SK-N-SH (cell line): ENCODE measurements at regions not wholly inside any gene's neighbourhood (a gene's known extent, or its start where the extent isn't known, plus 50 kb on each side); places are given as distances from the start of the nearest gene placed in this dataset.

Source experiments
- CTCF ChIA-PET: fragments of 300-600, 350-600 bp; formaldehyde crosslinking; extraction: SDS; loops from one replicate; lab custom pipeline; 2021; lab: Yijun Ruan, JAX
- POLR2A ChIA-PET: fragments of 350-600 bp; sonication (Branson Sonifier 250); formaldehyde crosslinking; extraction: SDS; loops from one replicate; lab custom pipeline; 2020; ENCODE audit warnings: antibody characterized with exemption, inconsistent platforms; lab: Yijun Ruan, JAX
- DNase-seq: peaks from one replicate; pipeline ENCODE4 v3.0.0; 2012
- H2AFZ ChIP-seq: fragments of 200-600 bp; sonication (generic); 2 replicates; pipeline ENCODE4 v1.8.1; 2016; ENCODE audit warnings: antibody characterized with exemption, mild to moderate bottlenecking, low read depth
- H3F3A ChIP-seq: fragments of 200-600 bp; sonication (generic); replicated peaks from 2 replicates; pipeline ENCODE3; 2016; ENCODE audit warnings: antibody characterized with exemption, mild to moderate bottlenecking; ENCODE audit not compliant: insufficient read depth
- H3K27ac ChIP-seq, 2 experiments: fragments of 200-500 bp in 1 of 2; fragments of 200-600 bp in 1 of 2; sonication (Bioruptor generic) in 1 of 2; sonication (generic), shearing (Covaris generic) in 1 of 2; 2 replicates each; pipeline versions ENCODE4 v1.5.1 to v1.6.1; 2014 to 2016; ENCODE audit warnings: low read depth in 2 of 2, inconsistent platforms in 1 of 2, low read length in 1 of 2, mild to moderate bottlenecking in 1 of 2, mixed read lengths in 1 of 2
- H3K27me3 ChIP-seq: fragments of 200-600 bp; sonication (generic), shearing (Covaris generic); 2 replicates; pipeline ENCODE4 v1.6.1; 2016; ENCODE audit warnings: mixed run types; ENCODE audit not compliant: insufficient read depth
- H3K36me3 ChIP-seq, 2 experiments: fragments of 200-500 bp in 1 of 2; fragments of 200-600 bp in 1 of 2; sonication (Bioruptor generic) in 1 of 2; sonication (generic) in 1 of 2; replicated peaks in 1 of 2; 2 replicates each; pipeline versions ENCODE3 to v1.5.1; 2014 to 2016; ENCODE audit warnings: low read length in 1 of 2, mild to moderate bottlenecking in 1 of 2; ENCODE audit not compliant: insufficient read depth in 2 of 2, control insufficient read depth in 1 of 2
- H3K4me1 ChIP-seq, 2 experiments: fragments of 200-500 bp in 1 of 2; fragments of 200-600 bp in 1 of 2; sonication (Bioruptor generic) in 1 of 2; sonication (generic), shearing (Covaris generic) in 1 of 2; 2 replicates each; pipeline versions ENCODE4 v1.5.1 to v1.6.1; 2014 to 2016; ENCODE audit warnings: low read depth in 1 of 2, low read length in 1 of 2, mixed run types in 1 of 2; ENCODE audit not compliant: insufficient read depth in 2 of 2, control insufficient read depth in 1 of 2
- H3K4me2 ChIP-seq: fragments of 200-600 bp; sonication (generic), shearing (Covaris generic); 2 replicates; pipeline ENCODE4 v1.6.1; 2017; ENCODE audit warnings: mixed run types
- H3K4me3 ChIP-seq, 2 experiments: fragments of 200-500 bp in 1 of 2; fragments of 200-600 bp in 1 of 2; sonication (Bioruptor generic) in 1 of 2; sonication (generic), shearing (Covaris generic) in 1 of 2; 2 replicates each; pipeline versions ENCODE4 v1.5.1 to v1.8.1; 2014 to 2016; ENCODE audit warnings: low read depth in 2 of 2, inconsistent platforms in 1 of 2, low read length in 1 of 2, mild to moderate bottlenecking in 1 of 2, mixed read lengths in 1 of 2, moderate library complexity in 1 of 2
- H3K79me2 ChIP-seq: fragments of 200-600 bp; sonication (generic); 2 replicates; pipeline ENCODE4 v1.8.1; 2017; ENCODE audit warnings: mild to moderate bottlenecking; ENCODE audit not compliant: insufficient read depth
- H3K9ac ChIP-seq: fragments of 200-600 bp; sonication (generic); 2 replicates; pipeline ENCODE4 v1.6.1; 2017; ENCODE audit warnings: mixed run types
- H3K9me2 ChIP-seq: fragments of 200-600 bp; sonication (generic); 2 replicates; pipeline ENCODE4 v1.6.1; 2017; ENCODE audit warnings: mixed run types
- H3K9me3 ChIP-seq: fragments of 200-600 bp; sonication (generic); 2 replicates; pipeline ENCODE4 v1.6.1; 2017; ENCODE audit warnings: mixed run types, mild to moderate bottlenecking, moderate library complexity
- H4K20me1 ChIP-seq: fragments of 200-600 bp; sonication (generic); 2 replicates; pipeline ENCODE4 v1.6.1; 2017; ENCODE audit warnings: mild to moderate bottlenecking, mixed run types; ENCODE audit not compliant: insufficient read depth
- CHD2 ChIP-seq: fragments of 150-350 bp; IDR thresholded peaks from 2 replicates; pipeline ENCODE4 v1.6.1; 2018; ENCODE audit warnings: low read length; ENCODE audit not compliant: partially characterized antibody
- CTCF ChIP-seq: fragments of 200-600 bp; sonication (generic); IDR thresholded peaks from 2 replicates; pipeline ENCODE4 v1.6.1; 2017; ENCODE audit warnings: antibody characterized with exemption, mild to moderate bottlenecking, moderate library complexity
- EP300 ChIP-seq, 2 experiments: IDR thresholded peaks; 2 replicates each; pipeline versions ENCODE4 v1.4.0 to v1.6.1; 2012; ENCODE audit warnings: borderline replicate concordance in 1 of 2, low read depth in 1 of 2, low read length in 1 of 2
- EZH2phosphoT487 ChIP-seq: fragments of 200-600 bp; sonication (generic); IDR thresholded peaks from 2 replicates; pipeline ENCODE4 v1.6.1; 2017; ENCODE audit warnings: low read depth, mixed run types, mild to moderate bottlenecking, antibody characterized with exemption, moderate library complexity, borderline replicate concordance
- FOSL2 ChIP-seq: IDR thresholded peaks from 2 replicates; pipeline ENCODE4 v1.4.0; 2012; ENCODE audit warnings: low read depth, mild to moderate bottlenecking, moderate library complexity, borderline replicate concordance
- FOXJ3 ChIP-seq: sonication (generic); formaldehyde crosslinking; IDR thresholded peaks from 2 replicates; pipeline ENCODE4 v1.5.1; 2020; ENCODE audit warnings: mild to moderate bottlenecking, missing genetic modification reagents
- FOXM1 ChIP-seq: IDR thresholded peaks from 2 replicates; pipeline ENCODE4 v1.4.0; 2012; ENCODE audit warnings: low read depth, mild to moderate bottlenecking
- GABPA ChIP-seq: IDR thresholded peaks from 2 replicates; pipeline ENCODE4 v1.4.0; 2012; ENCODE audit warnings: low read depth, mild to moderate bottlenecking
- GATA2 ChIP-seq: sonication (generic); formaldehyde crosslinking; IDR thresholded peaks from 2 replicates; pipeline ENCODE4 v1.5.0; 2020; ENCODE audit warnings: mild to moderate bottlenecking, missing genetic modification reagents
- JUND ChIP-seq: IDR thresholded peaks from 2 replicates; pipeline ENCODE4 v1.4.0; 2012
- MXI1 ChIP-seq: IDR thresholded peaks from 2 replicates; pipeline ENCODE4 v1.6.1; 2012; ENCODE audit warnings: mild to moderate bottlenecking, low read depth, low read length, improper control_type of control experiment
- NFIC ChIP-seq: IDR thresholded peaks from 2 replicates; pipeline ENCODE4 v1.4.0; 2012; ENCODE audit warnings: borderline replicate concordance
- PBX3 ChIP-seq: IDR thresholded peaks from 2 replicates; pipeline ENCODE4; 2012
- POLR2AphosphoS5 ChIP-seq: IDR thresholded peaks from 2 replicates; pipeline ENCODE4 v1.6.1; 2012; ENCODE audit warnings: low read depth, low read length
- RAD21 ChIP-seq: IDR thresholded peaks from 2 replicates; pipeline ENCODE4 v1.6.1; 2012; ENCODE audit warnings: mild to moderate bottlenecking, low read length
- REST ChIP-seq: IDR thresholded peaks from 2 replicates; pipeline ENCODE4 v1.6.1; 2012; ENCODE audit warnings: mild to moderate bottlenecking, low read depth, low read length, moderate library complexity
- RFX5 ChIP-seq: IDR thresholded peaks from 2 replicates; pipeline ENCODE4 v1.6.1; 2012; ENCODE audit warnings: mild to moderate bottlenecking, improper control_type of control experiment, low read length
- SIN3A ChIP-seq: IDR thresholded peaks from 2 replicates; pipeline ENCODE4 v1.6.1; 2012; ENCODE audit warnings: low read depth, mild to moderate bottlenecking, low read length, moderate library complexity, borderline replicate concordance
- TAF1 ChIP-seq: IDR thresholded peaks from 2 replicates; pipeline ENCODE4 v1.6.1; 2012; ENCODE audit warnings: low read depth, mild to moderate bottlenecking, low read length, moderate library complexity, borderline replicate concordance
- TCF12 ChIP-seq: IDR thresholded peaks from 2 replicates; pipeline ENCODE4 v1.4.0; 2012
- TEAD4 ChIP-seq: IDR thresholded peaks from 2 replicates; pipeline ENCODE4 v1.4.0; 2012; ENCODE audit warnings: mild to moderate bottlenecking, borderline replicate concordance; ENCODE audit not compliant: insufficient read depth
- USF1 ChIP-seq: IDR thresholded peaks from 2 replicates; pipeline ENCODE4 v1.4.0; 2012; ENCODE audit warnings: low read depth, borderline replicate concordance
- USF2 ChIP-seq: fragments of 150-350 bp; IDR thresholded peaks from 2 replicates; pipeline ENCODE4 v1.6.1; 2017; ENCODE audit warnings: antibody characterized with exemption, low read length, low read depth, borderline replicate concordance
- WGBS: methylation state at CpG from one replicate; pipeline ENCODE4 v1.1.6; 2017; ENCODE audit warnings: low lambda C conversion rate; 5-methylcytosine and 5-hydroxymethylcytosine counted together

- CTCF ChIA-PET = no interaction called here
Observed at GRCh38 chr6:56324396-56324795, 77.0 kb upstream of the COL21A1 start.

GRCh38 chr6:56318851-56319250 lies 71.5 kb upstream of the COL21A1 start:
- POLR2A ChIA-PET = no interaction called here
- no peaks in the 10 kb centered on the region for H3K9me2 ChIP-seq
- H3K4me3 ChIP-seq = no peak overlapping the region
- H3K9ac ChIP-seq = no peak overlapping the region
- H3K4me1 ChIP-seq = no peaks in the 10 kb centered on the region
- H4K20me1 ChIP-seq = no peaks in the 10 kb centered on the region
- no peak overlapping the region for H2AFZ ChIP-seq
- H3K27me3 ChIP-seq = no peaks in the 10 kb centered on the region
- CTCF ChIA-PET = interaction anchor here (1.1 to 2.0 kb wide), 2 partner anchors 39 to 277 kb away, joined by 4 to 5 read pairs; no protein-coding TSS in a partner anchor
- H3K36me3 ChIP-seq = no peaks in the 10 kb centered on the region
- H3F3A ChIP-seq = no peaks in the 10 kb centered on the region
- no peaks in the 10 kb centered on the region for H3K9me3 ChIP-seq
- no peak for DNase-seq
- no peak overlapping the region for H3K4me2 ChIP-seq
- no peak overlapping the region for H3K27ac ChIP-seq
- no peaks in the 10 kb centered on the region for H3K79me2 ChIP-seq
- 93% methylated on average over 2 of the region's 2 CpGs for WGBS
- TF ChIP-seq GABPA (no peak), USF1 (no peak), FOXJ3 (CRISPR knock-in tag) (no peak), RFX5 (no peak), TCF12 (no peak), REST (no peak), SIN3A (no peak), RAD21 (no peak), FOXM1 (no peak), CTCF (no peak)

More at GRCh38 chr6:56324396-56324795, 77.0 kb upstream of the COL21A1 start:
- H3K36me3 ChIP-seq = no peaks in the 10 kb centered on the region
- no peaks in the 10 kb centered on the region for H3K79me2 ChIP-seq
- no peak for TF ChIP-seq TEAD4
- no peak for TF ChIP-seq NFIC
- TF ChIP-seq POLR2AphosphoS5 = no peak
- no peak for TF ChIP-seq FOXM1
- no peak for TF ChIP-seq GABPA
- TF ChIP-seq MXI1 = no peak
- TF ChIP-seq PBX3 = no peak
- TF ChIP-seq USF2 = no peak
- TF ChIP-seq EP300 (IDR thresholded peaks at IDR 0.05; ENCODE audit: borderline replicate concordance in 1 of 2, low read depth in 1 of 2, low read length in 1 of 2) = no peak
- no peak for TF ChIP-seq CHD2
- TF ChIP-seq TAF1 = no peak
- no peak for TF ChIP-seq FOSL2
- no peak for TF ChIP-seq GATA2 (CRISPR knock-in tag)
- no peak for TF ChIP-seq SIN3A
- TF ChIP-seq JUND = no peak
- no peak for TF ChIP-seq EZH2phosphoT487
- no peaks in the 10 kb centered on the region for H3K9me3 ChIP-seq
- no peak overlapping the region for H3K4me2 ChIP-seq
- POLR2A ChIA-PET = no interaction called here
- no peak overlapping the region for H2AFZ ChIP-seq
- no peak overlapping the region for H3K27ac ChIP-seq
- DNase-seq = no peak
- peaks cover 3% of the 10 kb centered on the region for H3F3A ChIP-seq
- peaks cover 3 to 8% of the 10 kb centered on the region in 2 experiments; a peak in 3 of 4 replicates for H3K4me1 ChIP-seq
- no peaks in the 10 kb centered on the region for H3K27me3 ChIP-seq
- H3K9ac ChIP-seq = no peak overlapping the region
- WGBS = 25% methylated on average over 5 of the region's 6 CpGs
- H4K20me1 ChIP-seq = no peaks in the 10 kb centered on the region
- H3K9me2 ChIP-seq = no peaks in the 10 kb centered on the region
- H3K4me3 ChIP-seq = no peak overlapping the region
